Uterus (tissue), 3 donors: ENCODE measurements at regions not wholly inside any gene's neighbourhood (a gene's known extent, or its start where the extent isn't known, plus 50 kb on each side); places are given as distances from the start of the nearest gene placed in this dataset.

ENCODE experiments used
- DNase-seq, 2 donors: peaks; one replicate each; pipeline ENCODE4 v3.0.0-alpha.2; 2019 to 2020
- H3K27ac ChIP-seq, 2 donors: fragments of 200-600 bp; sonication (generic); 1 replicate in 1 of 2; 2 replicates in 1 of 2; pipeline ENCODE4 v1.5.1; 2016 to 2018
- H3K27me3 ChIP-seq, 2 donors: fragments of 200-600 bp; sonication (generic); one replicate each; pipeline ENCODE4 v1.5.1; 2018 to 2019; ENCODE audit warnings: control low read depth in 1 of 2
- H3K36me3 ChIP-seq, 2 donors: fragments of 200-600 bp; sonication (generic); one replicate each; pipeline ENCODE4 v1.5.1; 2019; ENCODE audit warnings: control low read depth in 1 of 2
- H3K4me1 ChIP-seq, 2 donors: fragments of 200-600 bp; sonication (generic); one replicate each; pipeline ENCODE4 v1.5.1; 2018 to 2019; ENCODE audit warnings: control low read depth in 1 of 2
- H3K4me3 ChIP-seq, 2 donors: fragments of 200-600 bp; sonication (generic); 1 replicate in 1 of 2; 2 replicates in 1 of 2; pipeline ENCODE4 v1.5.1; 2018 to 2019; ENCODE audit warnings: mild to moderate bottlenecking in 1 of 2
- H3K9me3 ChIP-seq, 2 donors: fragments of 200-600 bp; sonication (generic); one replicate each; pipeline ENCODE4 v1.5.1; 2019; ENCODE audit warnings: control low read depth in 1 of 2
- POLR2A ChIP-seq, 2 donors: fragments of 450-650 bp; IDR thresholded peaks; one replicate each; pipeline ENCODE4 v1.6.1; 2016; ENCODE audit warnings: antibody characterized with exemption in 2 of 2, mild to moderate bottlenecking in 1 of 2, moderate library complexity in 1 of 2
- intact Hi-C: fragments of 100-400 bp; cut with DNase I; formaldehyde crosslinking; loops from one replicate; pipeline ENCODE4 v1.15.1; 2023; ENCODE audit warnings: low total_unique reads
- TF ChIP-seq, protein P1 (sequence below), 4 experiments: fragments of 200-600 bp in 2 of 4; fragments of 450-650 bp in 2 of 4; sonication (generic) in 2 of 4; IDR thresholded peaks; one replicate each; pipeline ENCODE4 v1.5.1; 2016 to 2019; ENCODE audit warnings: antibody characterized with exemption in 4 of 4, mild to moderate bottlenecking in 2 of 4, moderate library complexity in 1 of 4
- donor health status: DM: yes; HTN: yes; CAD: no.

DNA sequence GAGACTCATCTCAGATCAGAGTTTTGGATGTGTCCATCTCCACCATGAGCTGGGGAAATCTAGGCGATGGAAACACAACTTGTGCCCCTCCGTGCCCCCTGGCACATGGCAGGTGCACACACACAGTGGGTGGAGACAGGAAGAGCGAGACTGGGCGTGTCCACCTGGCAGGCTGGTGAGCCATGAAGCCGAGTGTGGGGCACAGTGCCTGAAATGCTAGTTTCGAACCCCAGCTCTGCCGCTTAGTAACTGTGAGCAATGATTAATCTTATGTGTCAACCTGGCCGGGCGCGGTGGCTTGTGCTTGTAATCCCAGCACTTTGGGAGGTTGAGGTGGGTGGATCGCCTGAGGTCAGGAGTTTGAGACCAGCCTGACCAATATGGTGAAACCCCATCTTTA, 80.8 kb upstream of the RNU6ATAC start:
- no peaks in the 10 kb centered on the region for H3K4me1 ChIP-seq
- H3K27me3 ChIP-seq = no peaks in the 10 kb centered on the region
- intact Hi-C loops = no loop called here
- no peak for DNase-seq
- no peak for TF ChIP-seq POLR2A (IDR thresholded peaks at IDR 0.05)
- TF ChIP-seq, protein P1, sequence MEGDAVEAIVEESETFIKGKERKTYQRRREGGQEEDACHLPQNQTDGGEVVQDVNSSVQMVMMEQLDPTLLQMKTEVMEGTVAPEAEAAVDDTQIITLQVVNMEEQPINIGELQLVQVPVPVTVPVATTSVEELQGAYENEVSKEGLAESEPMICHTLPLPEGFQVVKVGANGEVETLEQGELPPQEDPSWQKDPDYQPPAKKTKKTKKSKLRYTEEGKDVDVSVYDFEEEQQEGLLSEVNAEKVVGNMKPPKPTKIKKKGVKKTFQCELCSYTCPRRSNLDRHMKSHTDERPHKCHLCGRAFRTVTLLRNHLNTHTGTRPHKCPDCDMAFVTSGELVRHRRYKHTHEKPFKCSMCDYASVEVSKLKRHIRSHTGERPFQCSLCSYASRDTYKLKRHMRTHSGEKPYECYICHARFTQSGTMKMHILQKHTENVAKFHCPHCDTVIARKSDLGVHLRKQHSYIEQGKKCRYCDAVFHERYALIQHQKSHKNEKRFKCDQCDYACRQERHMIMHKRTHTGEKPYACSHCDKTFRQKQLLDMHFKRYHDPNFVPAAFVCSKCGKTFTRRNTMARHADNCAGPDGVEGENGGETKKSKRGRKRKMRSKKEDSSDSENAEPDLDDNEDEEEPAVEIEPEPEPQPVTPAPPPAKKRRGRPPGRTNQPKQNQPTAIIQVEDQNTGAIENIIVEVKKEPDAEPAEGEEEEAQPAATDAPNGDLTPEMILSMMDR (IDR thresholded peaks at IDR 0.05) = no peak
- no peak overlapping the region for H3K4me3 ChIP-seq
- H3K27ac ChIP-seq = no peak overlapping the region
- peaks cover 0 to 3% of the 10 kb centered on the region in 2 donors for H3K9me3 ChIP-seq
- H3K36me3 ChIP-seq = no peaks in the 10 kb centered on the region

DNA sequence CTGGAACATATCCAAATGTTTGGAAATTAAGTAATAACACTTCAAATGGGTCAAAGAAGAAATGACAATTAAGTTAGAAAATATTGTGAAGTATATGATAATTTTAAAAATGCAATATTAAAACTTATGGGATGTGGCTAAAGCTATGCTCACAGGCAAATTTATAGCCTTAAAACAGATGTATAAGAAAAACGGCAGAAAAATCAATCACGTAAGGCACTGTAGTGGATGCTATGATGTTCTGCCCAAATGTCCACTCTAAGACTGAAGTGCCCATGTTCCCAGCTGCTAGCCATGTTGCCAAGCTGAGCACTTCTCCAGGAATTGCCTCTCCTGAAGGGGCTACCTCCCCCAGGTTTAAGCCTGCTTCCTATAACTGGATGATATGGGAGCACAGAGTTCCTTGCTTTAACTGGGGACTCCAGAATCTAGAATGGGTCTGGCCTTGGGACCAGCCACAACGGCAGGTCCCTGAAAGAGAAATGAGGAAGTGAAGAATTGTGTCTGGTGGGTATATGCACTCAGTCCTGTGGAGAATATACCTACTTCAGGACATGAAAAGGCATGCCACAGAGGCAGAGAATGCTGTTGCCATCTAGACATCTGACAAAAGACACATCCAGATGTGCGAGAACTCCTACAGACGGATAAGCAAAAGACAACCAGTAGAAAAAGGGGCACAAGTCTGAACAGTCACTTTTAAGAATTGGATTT, 78.2 kb upstream of the RXRA start:
- Histone ChIP-seq H3K27me3 (no peaks in the 10 kb centered on the region), H3K27ac (no peak overlapping the region), H3K36me3 (no peaks in the 10 kb centered on the region), H3K9me3 (peaks cover 0 to 3% of the 10 kb centered on the region in 2 donors), H3K4me3 (no peak overlapping the region), H3K4me1 (no peaks in the 10 kb centered on the region)
- no peak for DNase-seq
- intact Hi-C loops = no loop called here
- TF ChIP-seq POLR2A (IDR thresholded peaks at IDR 0.05) = no peak

DNA sequence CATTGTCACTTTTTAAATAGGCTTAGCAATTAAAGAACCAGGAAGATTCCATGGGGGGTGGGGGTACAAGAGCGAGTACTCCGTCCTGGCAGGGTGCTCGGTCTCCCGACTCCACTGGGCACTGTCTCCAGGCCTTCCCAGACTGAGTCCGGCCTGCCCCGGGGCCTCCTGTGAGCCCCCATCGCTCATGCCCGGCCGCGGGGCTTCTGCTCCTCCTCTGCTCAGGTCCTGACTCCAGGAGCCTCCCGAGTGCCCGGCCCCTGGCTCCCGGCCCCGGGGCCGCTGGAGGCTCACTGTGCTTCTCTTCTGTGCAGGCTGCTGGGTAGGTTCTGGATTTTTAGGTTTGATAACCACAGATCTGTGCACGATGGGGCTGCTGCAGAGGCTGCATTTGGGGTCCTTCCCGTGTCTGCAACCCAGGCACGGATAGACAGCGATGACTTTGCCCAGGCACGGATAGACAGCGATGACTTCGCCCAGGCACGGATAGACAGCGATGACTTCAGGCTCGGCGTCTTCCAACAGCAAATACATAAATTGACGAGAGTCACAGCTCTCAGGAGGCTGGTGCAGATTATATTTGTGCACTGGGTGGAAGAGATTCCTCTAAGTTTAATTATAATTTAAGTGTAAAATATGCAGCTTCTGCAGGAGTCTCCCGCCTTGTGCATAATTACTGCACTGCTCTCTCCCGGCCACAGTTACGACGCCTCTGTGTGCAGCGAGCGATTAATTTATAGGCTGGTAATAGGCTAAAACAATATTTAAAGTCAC, 74.8 kb upstream of the RXRA start:
- TF ChIP-seq POLR2A (IDR thresholded peaks at IDR 0.05) = no peak
- TF ChIP-seq, protein P1 (IDR thresholded peaks at IDR 0.05) = no peak
- no peaks in the 10 kb centered on the region for H3K4me1 ChIP-seq
- H3K36me3 ChIP-seq = no peaks in the 10 kb centered on the region
- intact Hi-C loops = no loop called here
- H3K9me3 ChIP-seq = peaks cover 0 to 3% of the 10 kb centered on the region in 2 donors
- no peaks in the 10 kb centered on the region for H3K27me3 ChIP-seq
- no peak overlapping the region for H3K4me3 ChIP-seq
- no peak for DNase-seq
- H3K27ac ChIP-seq = no peak overlapping the region

DNA sequence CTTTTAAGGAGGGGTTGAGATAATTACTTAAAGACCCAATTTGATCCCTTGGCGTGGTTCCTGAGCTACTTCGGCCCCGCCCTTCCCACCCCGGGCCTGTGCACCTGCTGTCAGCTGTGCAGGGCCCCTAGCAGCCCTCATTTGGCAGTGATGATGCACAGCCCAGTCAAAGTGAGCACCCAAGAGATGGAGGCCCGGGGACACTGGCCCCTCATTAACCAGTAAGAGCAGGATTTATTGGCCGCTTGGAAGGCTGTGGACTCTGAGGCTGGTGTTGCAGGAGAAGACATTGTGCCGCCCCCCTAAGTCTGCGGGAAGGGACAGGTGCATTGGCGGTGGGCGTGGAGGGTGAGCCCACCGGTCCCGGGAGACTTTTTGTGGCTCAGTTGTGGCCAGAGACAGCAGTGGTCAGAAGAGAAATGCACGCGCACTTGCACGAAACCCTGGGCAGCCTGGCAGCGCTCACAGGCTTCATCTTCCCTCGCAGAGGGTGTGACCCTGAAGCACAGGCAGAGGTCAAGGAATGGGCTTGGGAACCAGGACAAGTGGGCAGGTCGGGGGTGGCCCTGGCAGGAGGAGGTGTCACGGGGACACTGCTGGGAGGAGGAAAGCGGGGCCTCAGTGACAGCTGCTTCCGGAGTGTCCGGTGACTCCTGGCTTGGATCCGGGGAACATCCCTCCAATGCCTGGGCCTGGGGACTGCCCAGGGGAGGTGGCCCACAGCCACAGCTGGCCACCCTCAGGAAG, 74.0 kb upstream of the RXRA start:
- Histone ChIP-seq H3K27ac (no peak overlapping the region), H3K4me1 (no peaks in the 10 kb centered on the region), H3K27me3 (no peaks in the 10 kb centered on the region), H3K36me3 (no peaks in the 10 kb centered on the region), H3K4me3 (no peak overlapping the region), H3K9me3 (peaks cover 0 to 3% of the 10 kb centered on the region in 2 donors)
- DNase-seq = no peak
- TF ChIP-seq, protein P1 (IDR thresholded peaks at IDR 0.05) = no peak
- no peak for TF ChIP-seq POLR2A (IDR thresholded peaks at IDR 0.05)
- intact Hi-C loops = no loop called here

DNA sequence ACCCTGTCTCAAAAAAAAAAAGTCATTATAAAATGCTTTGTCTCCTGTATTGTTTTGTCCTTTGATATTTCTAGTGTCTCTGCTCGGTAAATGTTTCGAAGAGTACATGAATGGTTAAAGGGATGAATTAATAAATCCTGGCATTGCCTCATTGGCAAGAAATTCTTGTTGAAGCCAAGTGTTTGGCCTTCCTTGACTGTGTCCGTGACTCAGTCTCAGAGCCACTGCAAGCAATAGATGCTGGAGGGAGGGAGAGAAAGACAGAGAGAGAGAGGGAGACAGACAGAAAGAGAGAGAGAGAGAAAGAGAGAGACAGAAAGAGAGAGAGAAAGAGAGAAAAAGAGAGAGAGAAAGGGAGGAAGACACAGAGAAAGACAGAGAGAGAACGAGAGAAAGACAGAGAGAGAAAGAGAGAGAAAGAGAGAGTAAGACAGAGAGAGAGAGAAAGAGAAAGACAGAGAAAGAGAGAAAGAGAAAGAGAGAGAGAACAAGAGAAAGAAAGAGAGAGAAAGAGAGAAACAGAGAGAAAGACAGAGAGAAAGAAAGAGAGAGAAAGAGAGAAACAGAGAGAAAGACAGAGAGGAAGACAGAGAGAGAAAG, 72.5 kb upstream of the RXRA start:
- TF ChIP-seq, protein P1 (IDR thresholded peaks at IDR 0.05) = no peak
- TF ChIP-seq POLR2A (IDR thresholded peaks at IDR 0.05) = no peak
- Histone ChIP-seq H3K4me3 (no peak overlapping the region), H3K36me3 (no peaks in the 10 kb centered on the region), H3K27ac (no peak overlapping the region), H3K27me3 (no peaks in the 10 kb centered on the region), H3K4me1 (no peaks in the 10 kb centered on the region), H3K9me3 (no peaks in the 10 kb centered on the region)
- no peak for DNase-seq
- intact Hi-C loops = no loop called here
